ENCODE measurements at regions not wholly inside any gene's neighbourhood (a gene's known extent, or its start where the extent isn't known, plus 50 kb on each side); places are given as distances from the start of the nearest gene placed in this dataset.
"Not testable (repeated sequence)": the region's sequence is repeated elsewhere in the genome, so short reads cannot be mapped to it uniquely, and the experiment has no call there.

DNA sequence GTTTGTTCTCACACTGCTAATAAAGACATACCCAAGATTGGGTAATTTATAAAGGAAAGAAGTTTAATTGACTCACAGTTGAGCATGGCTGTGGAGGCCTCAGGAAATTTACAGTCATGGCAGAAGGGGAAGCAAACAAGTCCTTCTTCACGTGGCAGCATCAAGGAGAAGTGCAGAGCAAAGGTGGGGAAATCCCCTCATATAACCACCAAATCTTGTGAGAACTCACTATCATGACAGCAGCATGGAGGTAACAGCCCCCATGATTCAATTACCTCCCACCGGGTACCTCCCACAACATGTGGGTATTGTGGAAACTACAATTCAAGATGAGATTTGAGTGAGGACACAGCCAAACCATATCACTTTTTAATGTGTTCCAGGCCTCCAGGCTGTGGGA is 480.9 kb downstream of the PPARGC1A start:
- TF ChIP-seq, protein P1, sequence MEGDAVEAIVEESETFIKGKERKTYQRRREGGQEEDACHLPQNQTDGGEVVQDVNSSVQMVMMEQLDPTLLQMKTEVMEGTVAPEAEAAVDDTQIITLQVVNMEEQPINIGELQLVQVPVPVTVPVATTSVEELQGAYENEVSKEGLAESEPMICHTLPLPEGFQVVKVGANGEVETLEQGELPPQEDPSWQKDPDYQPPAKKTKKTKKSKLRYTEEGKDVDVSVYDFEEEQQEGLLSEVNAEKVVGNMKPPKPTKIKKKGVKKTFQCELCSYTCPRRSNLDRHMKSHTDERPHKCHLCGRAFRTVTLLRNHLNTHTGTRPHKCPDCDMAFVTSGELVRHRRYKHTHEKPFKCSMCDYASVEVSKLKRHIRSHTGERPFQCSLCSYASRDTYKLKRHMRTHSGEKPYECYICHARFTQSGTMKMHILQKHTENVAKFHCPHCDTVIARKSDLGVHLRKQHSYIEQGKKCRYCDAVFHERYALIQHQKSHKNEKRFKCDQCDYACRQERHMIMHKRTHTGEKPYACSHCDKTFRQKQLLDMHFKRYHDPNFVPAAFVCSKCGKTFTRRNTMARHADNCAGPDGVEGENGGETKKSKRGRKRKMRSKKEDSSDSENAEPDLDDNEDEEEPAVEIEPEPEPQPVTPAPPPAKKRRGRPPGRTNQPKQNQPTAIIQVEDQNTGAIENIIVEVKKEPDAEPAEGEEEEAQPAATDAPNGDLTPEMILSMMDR (IDR thresholded peaks at IDR 0.05) = not testable (repeated sequence)
- TF ChIP-seq POLR2AphosphoS5 (IDR thresholded peaks at IDR 0.05); POLR2A (IDR thresholded peaks at IDR 0.05; ENCODE audit: low read depth): not testable (repeated sequence)

Data from esophagus muscularis mucosa (tissue), 3 donors.